ENCODE measurements at regions not wholly inside any gene's neighbourhood (a gene's known extent, or its start where the extent isn't known, plus 50 kb on each side); places are given as distances from the start of the nearest gene placed in this dataset.

DNA sequence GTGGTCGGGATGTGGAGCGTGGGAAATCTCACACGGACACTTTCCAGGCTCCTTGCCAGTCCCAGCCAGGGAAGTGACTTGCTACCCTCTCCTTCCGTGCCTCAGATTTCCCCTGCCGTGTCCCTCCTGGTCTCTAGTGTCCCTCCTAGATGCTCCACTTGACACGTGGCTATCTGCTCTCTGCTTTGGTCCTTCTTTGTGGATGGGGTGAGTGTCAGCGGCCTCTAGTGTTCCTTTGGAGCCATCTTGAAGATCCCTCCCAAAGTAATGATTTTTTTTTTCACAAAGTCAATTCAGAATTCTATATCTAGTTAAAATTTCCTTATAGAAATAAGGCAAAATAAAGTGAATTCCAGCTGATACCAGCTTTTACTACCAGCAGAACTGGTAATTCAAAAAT is 117.7 kb downstream of the MRPL36 start:
- TF ChIP-seq POLR2AphosphoS5 (IDR thresholded peaks at IDR 0.05), result no peak
- TF ChIP-seq, protein P1, sequence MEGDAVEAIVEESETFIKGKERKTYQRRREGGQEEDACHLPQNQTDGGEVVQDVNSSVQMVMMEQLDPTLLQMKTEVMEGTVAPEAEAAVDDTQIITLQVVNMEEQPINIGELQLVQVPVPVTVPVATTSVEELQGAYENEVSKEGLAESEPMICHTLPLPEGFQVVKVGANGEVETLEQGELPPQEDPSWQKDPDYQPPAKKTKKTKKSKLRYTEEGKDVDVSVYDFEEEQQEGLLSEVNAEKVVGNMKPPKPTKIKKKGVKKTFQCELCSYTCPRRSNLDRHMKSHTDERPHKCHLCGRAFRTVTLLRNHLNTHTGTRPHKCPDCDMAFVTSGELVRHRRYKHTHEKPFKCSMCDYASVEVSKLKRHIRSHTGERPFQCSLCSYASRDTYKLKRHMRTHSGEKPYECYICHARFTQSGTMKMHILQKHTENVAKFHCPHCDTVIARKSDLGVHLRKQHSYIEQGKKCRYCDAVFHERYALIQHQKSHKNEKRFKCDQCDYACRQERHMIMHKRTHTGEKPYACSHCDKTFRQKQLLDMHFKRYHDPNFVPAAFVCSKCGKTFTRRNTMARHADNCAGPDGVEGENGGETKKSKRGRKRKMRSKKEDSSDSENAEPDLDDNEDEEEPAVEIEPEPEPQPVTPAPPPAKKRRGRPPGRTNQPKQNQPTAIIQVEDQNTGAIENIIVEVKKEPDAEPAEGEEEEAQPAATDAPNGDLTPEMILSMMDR (IDR thresholded peaks at IDR 0.05), result no peak
